Dermis blood vessel endothelial cell (primary cell): ENCODE measurements at regions not wholly inside any gene's neighbourhood (a gene's known extent, or its start where the extent isn't known, plus 50 kb on each side); places are given as distances from the start of the nearest gene placed in this dataset.
"Not testable (repeated sequence)": the region's sequence is repeated elsewhere in the genome, so short reads cannot be mapped to it uniquely, and the experiment has no call there.

ENCODE experiments used
- DNase-seq: peaks from one replicate; pipeline ENCODE4 v3.0.0; 2010

DNA sequence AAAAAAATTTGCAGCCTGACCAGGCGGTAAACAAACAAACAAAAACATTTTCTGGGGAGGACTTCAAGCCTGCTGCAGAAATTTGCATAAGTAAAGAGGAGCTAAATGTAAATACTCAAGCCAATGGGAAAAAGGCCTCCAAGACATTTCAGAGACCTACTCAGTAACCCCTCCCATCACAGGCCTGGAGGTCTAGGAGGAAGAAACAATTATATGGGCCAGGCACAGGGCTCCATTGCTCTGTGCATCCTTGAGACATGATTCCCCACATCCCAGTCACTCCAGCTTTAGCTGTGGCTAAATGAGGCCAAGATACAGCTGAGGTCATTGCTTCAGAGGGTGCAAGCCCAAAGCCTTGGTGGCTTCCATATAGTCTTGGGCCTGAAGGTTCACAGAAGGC is 793.4 kb downstream of the SLITRK1 start:
- DNase-seq: no peak

- no peak for DNase-seq
Measured at GRCh38 chr13:83086948-83087347, 795.3 kb downstream of the SLITRK1 start.

GRCh38 chr13:83086088-83086487 is 796.2 kb downstream of the SLITRK1 start:
- DNase-seq: no peak

- DNase-seq: no peak
Measured at GRCh38 chr13:83085186-83085900, 796.9 kb downstream of the SLITRK1 start.

DNA sequence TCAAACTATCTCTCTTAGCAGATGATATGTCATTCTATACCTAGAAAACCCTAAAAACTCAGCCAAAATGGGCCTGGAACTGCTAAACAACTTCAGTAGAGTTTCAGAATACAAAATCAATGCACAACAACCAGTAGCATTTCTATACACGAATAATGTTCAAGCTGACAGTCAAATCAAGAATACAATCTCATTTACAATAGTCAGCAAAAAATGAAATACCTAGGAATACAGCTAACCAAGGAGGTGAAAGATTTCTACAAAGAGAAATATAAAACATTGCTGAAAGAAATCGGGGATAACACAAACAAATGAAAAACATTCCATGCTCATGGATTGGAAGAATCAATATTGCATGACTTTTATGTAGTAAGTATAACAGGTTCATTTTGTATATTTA is 804.8 kb downstream of the SLITRK1 start:
- no peak for DNase-seq

DNA sequence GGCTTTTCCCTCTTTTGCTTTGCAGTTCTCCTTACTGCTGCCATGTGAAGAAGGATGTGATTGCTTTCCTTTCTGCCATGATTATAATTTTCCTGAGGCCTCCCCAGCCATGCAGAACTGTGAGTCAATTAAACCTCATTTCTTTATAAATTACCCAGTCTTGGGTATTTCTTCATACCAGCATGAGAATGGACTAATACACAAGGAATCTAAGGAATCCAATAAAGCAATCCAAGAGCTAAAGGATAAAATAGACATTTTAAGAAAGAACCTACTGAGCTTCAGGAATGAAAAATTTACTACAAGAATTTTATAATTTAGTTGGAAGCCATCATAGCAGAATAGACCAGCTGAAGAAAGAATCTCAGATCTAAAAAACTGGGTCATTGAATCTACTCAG is 808.3 kb downstream of the SLITRK1 start:
- DNase-seq: not testable (repeated sequence)

DNA sequence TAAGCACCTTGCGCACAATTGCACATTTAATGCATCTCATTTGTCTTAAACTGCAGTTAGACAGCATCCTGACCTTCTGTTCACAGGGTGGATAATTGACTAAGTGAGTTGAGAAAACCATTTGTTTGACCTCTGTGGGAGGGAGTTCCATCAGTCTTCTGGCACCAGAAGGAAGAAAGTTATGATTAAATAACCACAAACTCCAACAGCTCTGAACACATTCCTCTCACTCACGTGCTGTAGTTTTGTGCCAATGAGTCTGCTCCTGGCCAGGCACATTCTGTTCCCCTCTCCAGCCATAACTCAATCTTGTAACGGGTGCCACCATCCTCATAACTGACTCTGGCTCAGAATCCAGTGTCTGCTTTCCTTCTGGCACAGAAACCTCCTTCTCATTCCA is 817.2 kb downstream of the SLITRK1 start:
- no peak for DNase-seq

GRCh38 chr13:83057119-83057518 is 825.2 kb downstream of the SLITRK1 start:
- no peak for DNase-seq

GRCh38 chr13:83056269-83056668 is 826.0 kb downstream of the SLITRK1 start:
- no peak for DNase-seq

- no peak for DNase-seq
Measured at GRCh38 chr13:83048419-83048818, 833.9 kb downstream of the SLITRK1 start.

- no peak for DNase-seq
Measured at GRCh38 chr13:83024955-83025594, 857.2 kb downstream of the SLITRK1 start.

DNA sequence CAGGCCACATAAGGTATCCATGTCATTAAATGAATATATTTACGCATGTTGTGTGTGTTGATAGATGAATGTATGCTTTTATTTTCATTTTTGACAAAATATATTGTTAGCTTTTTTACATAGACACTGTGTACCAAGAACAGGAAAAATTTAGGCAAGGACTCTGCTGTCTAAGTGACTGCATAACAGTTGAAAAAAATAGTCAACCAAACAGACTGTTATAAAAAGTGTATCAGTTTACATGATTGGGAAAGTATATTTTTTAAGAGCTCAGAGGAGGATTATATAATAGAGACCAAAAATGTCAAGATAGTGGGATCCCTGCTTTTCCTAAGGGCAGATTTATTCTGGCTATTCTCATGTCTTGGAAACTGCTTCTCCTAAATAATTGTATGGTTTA is 858.0 kb downstream of the SLITRK1 start:
- DNase-seq: no peak

DNA sequence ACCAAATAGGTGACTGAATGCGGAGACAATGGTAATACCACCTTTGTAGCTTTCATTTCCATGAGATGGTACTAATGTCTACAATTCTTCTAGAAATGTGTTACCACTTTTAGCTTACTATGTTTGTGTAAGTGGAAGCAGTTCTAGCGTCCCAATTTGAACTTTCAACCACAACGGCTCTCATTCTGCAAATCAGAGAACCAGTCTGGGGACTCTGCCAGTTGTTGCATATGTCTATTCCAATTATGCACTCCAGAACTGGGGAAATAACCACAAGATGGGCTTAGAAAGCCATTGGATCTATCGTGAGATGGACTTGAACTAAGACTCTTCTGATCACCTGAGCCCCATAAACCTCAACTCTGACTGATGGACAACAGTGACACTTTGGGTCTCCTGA is 862.3 kb downstream of the SLITRK1 start:
- no peak for DNase-seq

DNA sequence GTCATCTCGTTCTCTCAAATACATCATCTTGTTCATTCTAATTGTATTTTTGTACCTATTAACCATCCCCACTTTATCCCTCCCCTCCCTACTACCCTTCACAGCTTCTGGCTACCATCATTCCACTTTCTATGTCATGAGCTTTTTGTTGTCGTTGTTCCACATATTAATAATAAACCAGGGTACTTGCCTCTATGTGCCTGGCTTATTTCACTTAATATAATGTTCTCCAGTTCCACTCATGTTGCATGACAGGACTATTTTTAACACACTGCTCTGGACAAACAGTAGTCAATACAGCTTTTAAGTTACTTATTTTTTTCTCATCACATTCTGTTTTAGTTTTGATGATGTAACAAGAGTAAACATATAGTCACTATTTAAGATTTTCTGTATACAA is 872.3 kb downstream of the SLITRK1 start:
- DNase-seq: no peak

GRCh38 chr13:83008212-83008929 is 873.9 kb downstream of the SLITRK1 start:
- no peak for DNase-seq

DNA sequence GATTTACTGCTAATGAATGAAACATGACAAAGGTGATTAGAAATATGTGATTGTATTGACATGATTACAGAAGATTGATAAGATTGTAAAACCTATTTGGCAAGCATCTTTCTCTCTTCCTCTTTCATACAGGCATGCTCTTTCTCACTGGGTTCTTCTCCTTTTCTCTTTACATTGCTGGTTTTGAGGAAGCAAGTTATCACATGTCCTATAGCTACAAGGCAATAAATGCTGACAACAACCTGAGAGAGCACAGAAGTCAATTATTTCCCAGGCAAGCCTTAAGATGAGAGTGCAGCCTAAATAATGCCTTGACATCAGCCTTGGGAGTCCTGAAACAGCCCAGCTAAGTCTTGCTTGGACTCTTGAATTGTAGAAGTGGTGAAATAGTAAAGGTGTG is 875.0 kb downstream of the SLITRK1 start:
- no peak for DNase-seq

DNA sequence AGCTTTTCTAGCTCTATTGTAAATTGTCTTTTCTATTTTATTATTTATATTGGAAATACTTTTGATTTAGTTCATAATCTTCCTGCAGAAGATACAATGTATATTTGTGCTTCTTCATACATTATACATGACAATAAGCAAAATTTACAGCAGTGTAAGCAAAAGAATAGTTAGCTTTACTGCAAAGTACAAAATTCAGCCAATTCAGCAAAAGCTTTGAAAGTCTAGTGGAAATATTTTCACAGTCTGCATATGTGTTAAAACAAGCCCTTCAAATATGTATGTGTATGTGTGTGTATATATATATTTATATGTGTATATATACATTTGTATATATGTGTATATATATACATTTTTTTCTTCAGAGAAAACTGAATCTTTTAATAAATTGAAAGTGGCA is 879.1 kb downstream of the SLITRK1 start:
- DNase-seq: no peak

DNA sequence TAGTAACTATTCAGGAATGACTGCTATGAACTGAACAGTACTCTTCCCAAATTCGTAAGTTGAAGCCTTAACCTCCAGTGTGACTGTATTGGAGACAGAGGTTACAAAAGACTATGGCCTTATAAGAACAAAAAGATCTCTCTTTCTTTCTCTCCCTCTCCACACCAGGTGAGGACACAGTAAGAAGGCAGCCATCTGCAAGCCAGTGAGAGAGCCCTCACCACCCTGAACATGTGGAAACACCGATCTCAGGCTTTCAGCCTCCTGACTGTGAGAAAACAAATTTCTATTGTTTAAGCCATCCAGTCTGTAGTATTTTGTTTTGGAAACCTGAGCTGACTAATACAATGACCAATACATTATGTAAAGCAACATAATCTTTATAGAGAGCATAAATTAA is 888.9 kb downstream of the SLITRK1 start:
- DNase-seq: no peak

DNA sequence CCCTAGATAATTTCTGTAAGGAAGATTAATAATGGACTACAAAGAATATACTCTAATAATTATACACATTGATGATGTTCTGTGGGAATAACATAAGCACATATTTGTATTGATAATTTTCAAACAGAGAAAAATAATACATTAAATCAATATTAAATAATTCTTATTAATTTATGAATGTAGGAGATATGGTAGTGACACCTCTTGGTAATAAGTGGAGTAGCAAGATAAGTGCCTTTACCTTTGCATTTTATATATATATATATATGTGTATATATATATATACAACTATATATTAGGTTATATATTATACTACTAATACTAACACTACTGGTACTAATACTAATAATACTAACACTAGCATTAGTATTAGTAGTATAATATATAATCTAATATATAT is 905.8 kb downstream of the SLITRK1 start:
- no peak for DNase-seq

- no peak for DNase-seq
Measured at GRCh38 chr13:82963226-82964099, 918.8 kb downstream of the SLITRK1 start.

DNA sequence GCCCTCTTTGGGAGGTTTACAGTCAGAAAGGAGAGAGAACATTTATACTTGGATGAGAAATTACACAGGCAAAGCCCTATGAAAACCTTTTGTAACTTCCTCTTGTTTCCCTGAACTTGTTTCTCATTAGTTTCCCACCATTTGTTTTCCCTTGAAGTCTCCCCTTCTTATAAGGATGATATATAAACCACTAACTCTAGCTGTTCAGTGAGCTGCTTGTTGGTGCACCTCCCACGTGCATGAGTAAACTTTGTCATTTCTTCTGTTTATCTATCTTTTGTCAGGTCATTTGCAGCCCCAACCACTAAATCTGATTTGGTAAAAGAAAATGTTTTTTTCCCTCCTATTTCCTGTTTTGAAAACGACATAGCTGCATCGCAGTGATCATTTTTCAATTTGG is 919.9 kb downstream of the SLITRK1 start:
- no peak for DNase-seq

DNA sequence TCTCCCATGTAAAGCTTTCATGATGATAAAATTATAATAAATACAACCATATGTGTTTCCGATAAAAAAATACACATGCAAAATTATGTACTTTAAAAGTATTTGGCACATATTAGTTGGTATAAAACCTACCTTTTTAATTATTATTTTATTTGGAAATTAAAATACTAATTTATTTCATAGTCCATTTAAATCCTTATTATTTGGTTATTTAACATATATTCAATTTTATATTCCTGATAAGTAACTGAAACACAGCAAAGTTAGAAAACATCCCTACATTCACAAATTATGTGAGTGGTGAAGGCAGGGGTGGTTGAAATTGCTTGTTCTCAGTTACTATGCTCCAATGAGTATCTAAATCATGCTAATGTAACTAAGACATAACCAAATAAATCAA is 920.5 kb downstream of the SLITRK1 start:
- no peak for DNase-seq

- not testable (repeated sequence) for DNase-seq
Measured at GRCh38 chr13:82952336-82952735, 929.9 kb downstream of the SLITRK1 start.
